GM06990 (cell line): ENCODE measurements at regions not wholly inside any gene's neighbourhood (a gene's known extent, or its start where the extent isn't known, plus 50 kb on each side); places are given as distances from the start of the nearest gene placed in this dataset.

Experiments
- DNase-seq: peaks from one replicate; pipeline ENCODE4 v3.0.0-alpha.2; 2011; ENCODE audit not compliant: insufficient read length; ENCODE audit errors: extremely low read depth
- H3K27me3 ChIP-seq: replicated peaks from 2 replicates; pipeline ENCODE4 v1.6.0; 2011; ENCODE audit warnings: low read length; ENCODE audit not compliant: control insufficient read depth, insufficient read depth
- H3K36me3 ChIP-seq: 2 replicates; pipeline ENCODE4 v1.5.1; 2011; ENCODE audit warnings: low read length; ENCODE audit not compliant: control insufficient read depth, insufficient read depth
- H3K4me3 ChIP-seq: replicated peaks from 2 replicates; pipeline ENCODE4 v1.5.1; 2011; ENCODE audit warnings: low read depth, mild to moderate bottlenecking, control low read depth, low read length
- TF ChIP-seq, protein P1 (sequence below): IDR thresholded peaks from 2 replicates; pipeline ENCODE4 v1.5.1; 2011; ENCODE audit warnings: low read length, control low read depth, mild to moderate bottlenecking, inconsistent platforms; ENCODE audit not compliant: insufficient read depth, poor library complexity, severe bottlenecking

DNA sequence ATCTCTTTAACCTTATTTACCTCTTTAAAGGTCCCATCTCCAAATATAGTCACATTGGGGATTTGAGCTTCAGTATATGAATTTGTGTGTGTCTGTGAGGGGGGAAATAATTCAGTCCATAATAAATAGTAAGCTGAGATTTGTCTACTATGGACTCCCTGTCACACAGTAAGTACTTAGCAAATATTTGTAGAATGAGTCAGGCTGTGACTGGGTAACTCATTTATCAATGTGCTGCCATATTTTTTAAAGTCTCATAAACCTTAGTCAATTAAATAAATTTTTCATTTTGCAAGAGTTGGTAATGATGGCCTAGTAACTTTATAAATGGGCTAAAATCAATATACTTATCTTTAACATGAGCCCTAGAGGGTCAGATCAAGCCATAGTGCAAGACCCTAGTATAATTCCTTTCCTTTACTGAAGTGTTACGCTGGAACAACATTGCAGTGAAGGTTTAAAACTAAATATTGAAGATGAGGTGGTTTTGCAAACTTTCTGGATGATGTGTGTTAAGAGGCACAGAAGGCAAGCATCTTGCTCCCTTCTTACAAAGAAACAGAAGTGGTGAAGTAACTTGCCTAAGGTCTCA is 305.1 kb downstream of the KCNRG start:
- no peaks in the 10 kb centered on the region for H3K27me3 ChIP-seq
- no peak for DNase-seq
- TF ChIP-seq, protein P1, sequence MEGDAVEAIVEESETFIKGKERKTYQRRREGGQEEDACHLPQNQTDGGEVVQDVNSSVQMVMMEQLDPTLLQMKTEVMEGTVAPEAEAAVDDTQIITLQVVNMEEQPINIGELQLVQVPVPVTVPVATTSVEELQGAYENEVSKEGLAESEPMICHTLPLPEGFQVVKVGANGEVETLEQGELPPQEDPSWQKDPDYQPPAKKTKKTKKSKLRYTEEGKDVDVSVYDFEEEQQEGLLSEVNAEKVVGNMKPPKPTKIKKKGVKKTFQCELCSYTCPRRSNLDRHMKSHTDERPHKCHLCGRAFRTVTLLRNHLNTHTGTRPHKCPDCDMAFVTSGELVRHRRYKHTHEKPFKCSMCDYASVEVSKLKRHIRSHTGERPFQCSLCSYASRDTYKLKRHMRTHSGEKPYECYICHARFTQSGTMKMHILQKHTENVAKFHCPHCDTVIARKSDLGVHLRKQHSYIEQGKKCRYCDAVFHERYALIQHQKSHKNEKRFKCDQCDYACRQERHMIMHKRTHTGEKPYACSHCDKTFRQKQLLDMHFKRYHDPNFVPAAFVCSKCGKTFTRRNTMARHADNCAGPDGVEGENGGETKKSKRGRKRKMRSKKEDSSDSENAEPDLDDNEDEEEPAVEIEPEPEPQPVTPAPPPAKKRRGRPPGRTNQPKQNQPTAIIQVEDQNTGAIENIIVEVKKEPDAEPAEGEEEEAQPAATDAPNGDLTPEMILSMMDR, result no peak
- H3K36me3 ChIP-seq, result no peaks in the 10 kb centered on the region
- no peak overlapping the region for H3K4me3 ChIP-seq

GRCh38 chr13:50322006-50322405 is 306.8 kb downstream of the KCNRG start:
- DNase-seq, result no peak
- TF ChIP-seq, protein P1, result no peak
- Histone ChIP-seq H3K36me3 (no peaks in the 10 kb centered on the region), H3K27me3 (peaks cover 1% of the 10 kb centered on the region), H3K4me3 (no peak overlapping the region)

GRCh38 chr13:50323440-50324065 is 308.3 kb downstream of the KCNRG start:
- H3K4me3 ChIP-seq, result no peak overlapping the region
- no peak for DNase-seq
- no peaks in the 10 kb centered on the region for H3K36me3 ChIP-seq
- TF ChIP-seq, protein P1, result no peak
- peaks cover 1% of the 10 kb centered on the region for H3K27me3 ChIP-seq

DNA sequence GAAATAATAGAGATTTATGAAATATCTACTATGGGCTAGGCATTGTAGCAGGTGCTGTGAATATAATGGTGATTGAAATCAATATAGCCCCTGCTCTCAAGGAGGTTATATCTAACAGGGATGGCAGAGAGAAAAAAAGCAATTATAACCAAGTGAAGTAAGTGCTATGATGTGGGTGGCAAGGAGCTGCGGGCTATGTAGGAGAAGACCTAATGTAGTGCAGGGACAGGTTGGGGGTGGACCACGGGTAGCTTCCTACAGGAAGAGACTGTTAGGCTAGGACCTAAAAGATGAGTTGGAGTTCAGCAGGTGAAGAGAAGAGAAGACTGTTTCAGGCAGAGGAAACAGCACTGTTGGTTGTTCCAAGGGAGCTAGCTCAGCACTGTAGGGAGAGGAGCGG is 311.0 kb downstream of the KCNRG start:
- peaks cover 1% of the 10 kb centered on the region for H3K27me3 ChIP-seq
- no peaks in the 10 kb centered on the region for H3K36me3 ChIP-seq
- no peak for DNase-seq
- H3K4me3 ChIP-seq, result no peak overlapping the region
- TF ChIP-seq, protein P1, result no peak

DNA sequence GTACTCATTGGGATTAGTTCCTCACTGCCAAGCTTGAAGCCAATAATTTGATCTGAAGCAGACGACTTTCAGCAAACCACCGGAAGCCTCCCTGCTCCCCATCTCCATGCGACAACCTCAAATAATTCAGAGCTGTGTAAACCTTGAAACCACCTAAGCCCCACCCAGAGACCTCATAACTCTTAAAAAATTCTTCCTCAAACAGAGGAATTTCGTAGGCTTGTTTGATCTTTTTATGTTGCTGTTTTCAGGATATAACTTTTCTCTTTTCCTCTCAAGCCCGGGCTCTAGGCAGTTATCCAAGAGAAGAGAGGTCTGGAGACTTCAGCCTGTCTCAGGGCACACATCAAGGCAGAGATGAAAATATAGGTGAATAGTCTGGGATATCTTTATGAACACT is 311.6 kb downstream of the KCNRG start:
- DNase-seq, result no peak
- Histone ChIP-seq H3K27me3 (peaks cover 1% of the 10 kb centered on the region), H3K36me3 (no peaks in the 10 kb centered on the region), H3K4me3 (no peak overlapping the region)
- TF ChIP-seq, protein P1, result no peak
